Osteoblast (primary cell): ENCODE measurements at regions not wholly inside any gene's neighbourhood (a gene's known extent, or its start where the extent isn't known, plus 50 kb on each side); places are given as distances from the start of the nearest gene placed in this dataset.
"Not testable (repeated sequence)": the region's sequence is repeated elsewhere in the genome, so short reads cannot be mapped to it uniquely, and the experiment has no call there.

ENCODE experiments used
- DNase-seq: peaks from one replicate; pipeline ENCODE4 v3.0.0; 2011; ENCODE audit warnings: low spot score, mixed read lengths; ENCODE audit not compliant: insufficient read length; ENCODE audit errors: missing footprints
- H2AFZ ChIP-seq: 2 replicates; pipeline ENCODE4 v1.6.0; 2011; ENCODE audit warnings: mild to moderate bottlenecking, low read length
- H3K27ac ChIP-seq: 2 replicates; pipeline ENCODE4 v1.5.1; 2011; ENCODE audit warnings: mild to moderate bottlenecking, low read depth, low read length, moderate library complexity
- H3K27me3 ChIP-seq: 2 replicates; pipeline ENCODE4 v1.6.0; 2012; ENCODE audit warnings: mild to moderate bottlenecking, control low read depth, inconsistent platforms, low read length, moderate library complexity; ENCODE audit not compliant: insufficient read depth
- H3K36me3 ChIP-seq: 2 replicates; pipeline ENCODE4 v1.5.1; 2011; ENCODE audit warnings: mild to moderate bottlenecking, low read length, control low read depth, moderate library complexity; ENCODE audit not compliant: insufficient read depth
- H3K4me1 ChIP-seq: 2 replicates; pipeline ENCODE4 v1.5.1; 2011; ENCODE audit warnings: mild to moderate bottlenecking, low read length, control low read depth, moderate library complexity; ENCODE audit not compliant: insufficient read depth
- H3K4me2 ChIP-seq: 2 replicates; pipeline ENCODE4 v1.6.0; 2011; ENCODE audit warnings: mild to moderate bottlenecking, low read length; ENCODE audit not compliant: insufficient read depth
- H3K4me3 ChIP-seq: fragments of 200-600 bp; sonication (generic); 3 replicates; pipeline ENCODE4 v1.5.1; 2012; ENCODE audit warnings: mild to moderate bottlenecking, low read length, inconsistent platforms; ENCODE audit not compliant: insufficient read depth
- H3K79me2 ChIP-seq: 2 replicates; pipeline ENCODE4 v1.6.0; 2012; ENCODE audit warnings: mild to moderate bottlenecking, low read length, control low read depth, inconsistent platforms; ENCODE audit not compliant: insufficient read depth
- H3K9me3 ChIP-seq: 2 replicates; pipeline ENCODE4 v1.5.1; 2011; ENCODE audit warnings: low read depth, low read length, control low read depth
- H4K20me1 ChIP-seq: 2 replicates; pipeline ENCODE4 v1.6.0; 2012; ENCODE audit warnings: mild to moderate bottlenecking, low read length, control low read depth; ENCODE audit not compliant: insufficient read depth
- CTCF ChIP-seq: IDR thresholded peaks from 2 replicates; pipeline ENCODE4 v1.5.1; 2011; ENCODE audit warnings: mild to moderate bottlenecking, low read depth, low read length, moderate library complexity; ENCODE audit errors: extremely low read depth

- no peaks in the 10 kb centered on the region for H3K36me3 ChIP-seq
- no peaks in the 10 kb centered on the region for H4K20me1 ChIP-seq
- H2AFZ ChIP-seq = no peak overlapping the region
- peaks cover 7% of the 10 kb centered on the region for H3K27me3 ChIP-seq
- no peak overlapping the region for H3K27ac ChIP-seq
- no peak overlapping the region for H3K4me2 ChIP-seq
- TF ChIP-seq CTCF = peak; percentile 30
- H3K9me3 ChIP-seq = no peaks in the 10 kb centered on the region
- no peak for DNase-seq
- H3K4me1 ChIP-seq = no peaks in the 10 kb centered on the region
- no peak overlapping the region for H3K4me3 ChIP-seq
- H3K79me2 ChIP-seq = no peaks in the 10 kb centered on the region
These were observed 413.6 kb upstream of the ADAMTSL1 start for GRCh38 chr9:18060269-18060934.

GRCh38 chr9:18061332-18061731 is 412.6 kb upstream of the ADAMTSL1 start:
- Histone ChIP-seq H3K4me1 (no peaks in the 10 kb centered on the region), H2AFZ (no peak overlapping the region)

DNA sequence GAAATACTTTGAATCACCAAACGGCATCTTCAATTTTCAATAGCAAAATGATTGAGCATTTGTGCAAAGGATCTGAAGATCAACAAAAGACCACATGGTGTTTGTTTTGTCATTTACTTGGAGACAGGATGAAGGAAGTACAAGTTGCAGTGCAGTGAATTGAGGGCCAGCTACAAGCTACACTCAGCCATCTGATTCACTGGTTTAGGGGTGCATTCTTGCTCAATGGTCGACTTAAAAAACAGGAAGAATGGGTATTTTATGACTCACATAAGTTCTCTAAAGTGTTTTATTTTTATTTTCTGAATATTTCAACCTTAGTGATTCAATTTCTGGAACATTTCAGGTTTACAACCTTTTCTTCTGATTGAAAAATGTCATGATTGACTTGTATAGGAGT is 412.1 kb upstream of the ADAMTSL1 start:
- no peak overlapping the region for H2AFZ ChIP-seq
- no peaks in the 10 kb centered on the region for H3K36me3 ChIP-seq
- no peaks in the 10 kb centered on the region for H3K4me1 ChIP-seq
- no peaks in the 10 kb centered on the region for H3K9me3 ChIP-seq
- no peak overlapping the region for H3K4me2 ChIP-seq
- H3K27me3 ChIP-seq = peaks cover 5% of the 10 kb centered on the region
- DNase-seq = no peak
- H3K27ac ChIP-seq = no peak overlapping the region
- H4K20me1 ChIP-seq = no peaks in the 10 kb centered on the region
- H3K79me2 ChIP-seq = no peaks in the 10 kb centered on the region
- no peak for TF ChIP-seq CTCF
- H3K4me3 ChIP-seq = no peak overlapping the region

More at GRCh38 chr9:18061332-18061731, 412.6 kb upstream of the ADAMTSL1 start:
- Histone ChIP-seq H3K27ac (no peak overlapping the region), H3K4me3 (no peak overlapping the region), H4K20me1 (no peaks in the 10 kb centered on the region), H3K4me2 (no peak overlapping the region), H3K9me3 (no peaks in the 10 kb centered on the region), H3K27me3 (peaks cover 7% of the 10 kb centered on the region), H3K79me2 (no peaks in the 10 kb centered on the region), H3K36me3 (no peaks in the 10 kb centered on the region)
- DNase-seq = no peak
- TF ChIP-seq CTCF = no peak

- H3K9me3 ChIP-seq = no peaks in the 10 kb centered on the region
- H3K27me3 ChIP-seq = no peaks in the 10 kb centered on the region
- H3K79me2 ChIP-seq = no peaks in the 10 kb centered on the region
- no peak overlapping the region for H3K27ac ChIP-seq
- H3K4me3 ChIP-seq = no peak overlapping the region
- TF ChIP-seq CTCF = no peak
- no peak overlapping the region for H3K4me2 ChIP-seq
- no peaks in the 10 kb centered on the region for H3K36me3 ChIP-seq
- H2AFZ ChIP-seq = peak overlapping the region; percentile 4
- no peak for DNase-seq
- no peaks in the 10 kb centered on the region for H3K4me1 ChIP-seq
- H4K20me1 ChIP-seq = no peaks in the 10 kb centered on the region
These were observed 410.0 kb upstream of the ADAMTSL1 start for GRCh38 chr9:18063856-18064390.

DNA sequence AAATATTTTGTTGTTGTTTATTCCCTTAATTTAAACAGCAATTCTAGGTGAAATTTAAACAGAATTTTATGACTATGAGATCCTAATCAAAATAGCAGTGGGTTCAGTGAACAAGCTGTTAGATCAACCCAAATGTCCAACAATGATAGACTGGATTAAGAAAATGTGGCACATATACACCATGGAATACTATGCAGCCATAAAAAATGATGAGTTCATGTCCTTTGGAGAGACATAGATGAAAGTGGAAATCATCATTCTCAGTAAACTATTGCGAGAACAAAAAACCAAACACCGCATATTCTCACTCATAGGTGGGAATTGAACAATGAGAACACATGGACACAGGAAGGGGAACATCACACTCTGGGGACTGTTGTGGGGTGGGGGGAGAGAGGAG is 407.3 kb upstream of the ADAMTSL1 start:
- not testable (repeated sequence) for DNase-seq, H3K27me3 ChIP-seq, H3K27ac ChIP-seq, H3K36me3 ChIP-seq, H3K9me3 ChIP-seq, H3K4me3 ChIP-seq, H3K79me2 ChIP-seq, H3K4me1 ChIP-seq, H2AFZ ChIP-seq, H4K20me1 ChIP-seq, H3K4me2 ChIP-seq
